EL (cell line): ENCODE measurements at regions not wholly inside any gene's neighbourhood (a gene's known extent, or its start where the extent isn't known, plus 50 kb on each side); places are given as distances from the start of the nearest gene placed in this dataset.
"Not testable (repeated sequence)": the region's sequence is repeated elsewhere in the genome, so short reads cannot be mapped to it uniquely, and the experiment has no call there.

ENCODE experiments used
- DNase-seq: peaks from one replicate; pipeline ENCODE4 v3.0.0-alpha.2; 2016

DNA sequence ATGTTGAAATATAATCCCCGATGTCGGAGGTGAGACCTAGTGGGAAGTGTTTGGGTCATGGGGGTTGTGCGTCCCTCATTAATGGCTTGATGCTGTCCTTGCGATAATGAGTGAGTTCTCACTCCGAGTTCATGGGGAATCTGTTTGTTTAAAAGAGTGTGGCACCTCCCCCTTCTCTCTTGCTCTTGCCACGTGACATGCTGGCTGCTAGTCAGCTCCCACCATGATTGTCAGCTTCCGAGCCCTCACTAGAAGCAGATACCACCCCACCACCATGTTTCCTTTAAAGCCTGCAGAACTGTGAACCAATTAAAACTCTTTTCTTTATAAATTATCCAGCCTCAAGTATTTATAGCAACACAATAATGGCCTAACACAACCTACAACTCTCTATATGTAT, 166.3 kb upstream of the MBNL1 start:
- no peak for DNase-seq

DNA sequence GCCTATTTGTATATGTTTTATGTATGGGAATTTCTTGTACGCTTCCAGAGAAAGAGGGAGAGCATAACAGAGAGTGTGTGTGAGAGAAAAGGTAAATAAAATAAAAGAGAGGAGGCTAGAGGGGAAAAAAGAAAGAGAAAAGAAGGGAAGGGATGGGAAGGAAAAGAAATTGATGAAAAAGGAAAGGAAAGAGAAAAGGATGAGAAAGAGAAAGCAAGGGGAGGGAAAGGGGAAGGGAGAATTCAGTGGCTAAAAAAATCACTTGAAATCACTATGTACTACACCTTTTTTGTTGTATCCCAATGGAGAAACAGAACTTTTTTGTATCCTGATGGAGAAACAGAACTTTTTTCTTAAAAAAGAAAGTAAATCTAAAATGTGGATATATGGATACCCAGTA, 165.5 kb upstream of the MBNL1 start:
- no peak for DNase-seq

DNA sequence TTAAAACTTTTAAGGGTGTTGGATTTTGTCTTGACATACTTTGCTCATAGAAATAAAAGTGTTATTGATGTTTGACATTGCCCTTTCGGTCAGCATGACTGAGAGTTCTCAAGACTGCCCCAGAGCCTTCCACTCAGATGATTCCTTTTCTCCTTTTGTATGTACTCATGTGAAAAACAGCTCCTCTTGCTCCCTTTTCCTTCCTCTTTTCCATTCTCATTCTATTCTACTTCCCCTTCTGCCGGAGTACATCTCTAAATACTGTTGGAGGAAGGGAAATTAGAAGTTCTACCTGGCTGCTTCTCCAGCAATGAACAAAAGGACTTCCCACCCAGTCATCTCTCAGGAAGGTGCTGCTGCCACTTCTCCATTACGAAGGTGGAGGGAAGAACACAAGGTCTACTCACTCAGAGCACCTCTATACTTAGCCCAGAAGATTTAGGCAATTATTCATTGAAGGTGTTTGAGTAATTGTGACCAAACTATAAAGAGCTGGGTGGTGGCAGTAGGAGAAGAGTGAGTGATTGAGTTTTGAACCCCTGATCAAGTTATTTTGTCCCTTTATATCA, 163.8 kb upstream of the MBNL1 start:
- no peak for DNase-seq

DNA sequence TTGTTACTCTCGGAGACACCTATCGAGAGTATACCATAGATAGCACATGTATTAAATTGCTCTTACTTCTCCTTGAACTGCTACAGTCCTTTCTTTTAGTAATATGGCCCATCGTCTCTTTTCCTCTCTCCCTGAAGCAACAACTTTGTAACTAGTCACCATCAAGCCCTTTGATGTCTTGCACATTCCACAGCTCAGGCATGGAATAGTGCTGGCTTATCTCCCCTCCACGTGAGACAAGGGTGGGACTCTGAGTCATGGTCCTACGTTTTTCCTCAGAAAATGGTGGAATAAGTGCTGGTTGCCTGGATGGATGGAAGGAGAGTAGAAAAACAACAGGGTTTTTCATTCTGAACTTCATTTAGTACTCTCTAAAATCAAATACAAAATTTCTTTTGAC, 163.3 kb upstream of the MBNL1 start:
- DNase-seq = no peak

DNA sequence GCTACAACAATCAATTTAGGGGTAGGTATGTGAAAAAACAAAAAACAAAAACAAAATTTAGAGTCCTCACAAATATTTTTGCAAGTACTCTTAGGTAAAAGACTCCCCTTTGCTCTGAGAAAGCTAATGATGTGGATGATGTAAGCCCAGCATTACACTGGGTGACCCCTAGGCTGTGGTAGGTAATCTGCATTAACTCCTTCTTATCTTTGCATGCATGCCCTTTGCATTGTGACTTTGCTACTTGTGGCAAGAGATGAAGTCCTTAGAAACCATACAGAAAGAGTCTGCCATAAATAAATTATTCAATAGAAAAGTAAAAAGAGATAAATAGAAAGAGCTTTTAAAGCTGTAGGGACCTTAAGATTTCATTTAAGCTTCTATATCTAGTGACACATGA, 159.7 kb upstream of the MBNL1 start:
- DNase-seq = no peak

DNA sequence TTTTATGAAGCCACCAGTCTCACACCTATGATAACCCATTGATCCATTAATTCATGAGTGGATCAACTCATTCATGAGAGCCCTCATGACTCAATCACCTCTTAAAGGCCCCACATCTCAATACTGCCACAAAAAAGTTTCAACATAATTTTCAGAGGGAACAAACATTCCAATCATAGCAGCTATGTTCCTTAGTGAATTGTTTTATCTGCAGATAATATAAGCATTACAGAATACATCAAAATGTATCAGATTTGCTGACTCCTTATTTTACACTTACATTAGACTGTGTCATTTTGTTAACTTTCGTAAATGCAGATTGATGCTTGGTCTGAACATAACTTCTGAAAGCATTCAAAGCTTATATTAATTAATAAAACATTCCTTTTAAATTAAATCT, 155.3 kb upstream of the MBNL1 start:
- peak; percentile 31 for DNase-seq

DNA sequence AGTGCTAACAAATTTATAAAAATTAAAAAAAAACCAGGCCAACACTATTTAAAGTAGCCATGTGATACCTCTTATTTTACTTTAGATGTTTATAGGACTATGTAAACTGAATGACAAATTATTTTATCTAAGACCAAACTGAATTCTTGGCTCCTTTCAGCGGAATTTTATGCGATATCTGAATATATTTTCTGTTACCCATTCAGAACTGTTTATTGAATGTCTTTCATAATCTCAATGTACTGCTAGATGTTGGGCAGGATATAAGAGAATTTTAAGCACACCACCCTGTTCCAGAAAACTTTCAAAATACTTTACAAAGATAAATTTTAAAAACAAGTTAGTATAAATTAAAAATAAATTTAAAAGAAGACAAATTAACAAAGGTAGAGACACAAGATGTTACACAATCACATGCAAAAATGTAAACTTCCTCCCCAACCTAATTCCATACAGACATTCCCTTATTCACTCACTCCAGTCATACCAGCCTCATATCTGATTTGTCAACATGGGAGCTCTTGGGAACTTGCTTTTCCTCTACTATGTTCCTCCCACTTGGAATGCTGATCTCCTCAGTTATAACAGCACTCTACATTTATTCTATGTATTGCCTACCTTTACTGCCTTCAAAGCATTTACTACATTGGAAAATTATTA, 154.6 kb upstream of the MBNL1 start:
- DNase-seq = no peak

DNA sequence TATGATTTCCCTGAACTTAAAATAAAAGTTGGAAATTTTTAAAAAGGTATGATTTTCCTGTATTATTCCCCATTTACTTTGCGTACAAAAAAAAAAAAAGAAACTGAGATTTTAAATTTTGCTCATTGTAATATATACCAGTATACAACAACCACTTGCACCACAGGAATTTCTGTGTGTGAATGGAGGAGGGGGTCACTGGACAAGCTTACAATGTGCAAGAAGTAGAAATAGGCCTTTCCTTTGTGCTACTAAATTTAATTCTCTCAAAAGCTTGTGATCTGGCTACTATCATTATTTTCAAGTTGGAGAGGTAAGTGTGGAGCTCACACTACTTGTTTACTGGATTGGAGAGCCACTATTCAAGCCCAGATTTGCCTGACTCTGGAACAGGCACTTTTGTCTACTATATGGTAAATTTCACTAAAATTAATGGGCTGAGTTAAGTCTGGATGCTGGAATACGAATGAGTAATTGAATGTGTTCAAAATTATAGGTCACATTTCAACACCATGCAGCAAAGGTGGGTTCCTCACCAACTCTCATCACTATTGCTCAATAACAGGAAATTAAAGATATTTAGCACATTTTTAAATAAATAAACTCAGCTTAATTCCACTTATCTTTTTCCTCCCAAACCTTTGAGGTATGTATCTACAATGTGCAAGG, 148.0 kb upstream of the MBNL1 start:
- DNase-seq = no peak

DNA sequence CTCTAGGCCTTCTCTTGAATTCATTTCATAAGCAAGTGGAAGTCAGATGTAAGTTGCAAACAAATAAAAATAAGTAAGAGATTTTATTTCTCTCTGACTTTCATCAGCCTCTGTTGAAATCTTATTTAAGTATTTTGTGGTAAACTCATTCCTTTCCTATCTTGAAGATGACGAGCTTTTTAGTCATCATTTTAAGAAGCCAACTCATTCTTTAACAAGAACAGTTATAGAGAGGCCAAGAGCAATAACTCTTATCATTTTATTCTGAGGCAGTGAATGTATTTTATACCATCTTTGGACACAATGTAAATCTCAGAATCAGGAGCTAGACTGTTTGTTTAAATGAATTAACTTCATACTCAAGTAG, 147.5 kb upstream of the MBNL1 start:
- DNase-seq = peak; percentile 84

DNA sequence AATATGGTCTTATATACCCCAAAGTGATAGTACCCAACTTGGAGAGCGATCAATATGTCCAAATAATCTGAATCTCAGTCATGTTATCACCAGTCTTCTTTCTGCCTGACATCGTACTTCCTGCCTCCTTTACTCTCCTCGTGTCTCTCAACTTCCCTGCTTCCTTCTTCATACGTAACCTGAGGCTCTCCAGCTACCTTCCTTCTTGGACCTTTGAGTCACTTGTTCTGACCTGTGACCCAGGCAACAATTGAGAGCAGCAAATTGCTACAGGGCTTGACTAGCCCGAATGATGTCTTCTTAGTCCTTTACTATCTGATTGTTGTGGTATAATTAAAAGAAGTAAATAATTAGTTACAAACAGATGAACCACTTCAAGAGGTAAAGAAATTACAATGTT, 145.9 kb upstream of the MBNL1 start:
- no peak for DNase-seq

DNA sequence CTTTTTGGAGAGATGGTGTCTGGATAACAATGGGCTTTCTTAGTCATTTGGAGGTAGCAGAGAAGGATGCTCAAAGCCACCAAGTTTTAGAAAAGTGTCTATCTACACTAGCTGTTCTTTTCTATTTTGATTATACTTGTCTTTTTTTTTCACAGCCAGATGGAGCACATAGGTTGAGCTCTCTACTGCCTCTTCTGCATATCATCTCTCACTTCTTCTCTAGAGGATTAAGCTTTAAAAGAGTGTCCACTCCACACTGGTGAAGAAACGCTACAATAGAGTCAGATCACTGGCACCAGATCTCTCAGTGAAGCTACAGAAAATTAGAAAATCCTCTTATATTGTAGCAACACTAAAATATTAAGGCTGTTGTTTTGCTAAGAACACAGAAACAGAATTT, 145.3 kb upstream of the MBNL1 start:
- DNase-seq = no peak

DNA sequence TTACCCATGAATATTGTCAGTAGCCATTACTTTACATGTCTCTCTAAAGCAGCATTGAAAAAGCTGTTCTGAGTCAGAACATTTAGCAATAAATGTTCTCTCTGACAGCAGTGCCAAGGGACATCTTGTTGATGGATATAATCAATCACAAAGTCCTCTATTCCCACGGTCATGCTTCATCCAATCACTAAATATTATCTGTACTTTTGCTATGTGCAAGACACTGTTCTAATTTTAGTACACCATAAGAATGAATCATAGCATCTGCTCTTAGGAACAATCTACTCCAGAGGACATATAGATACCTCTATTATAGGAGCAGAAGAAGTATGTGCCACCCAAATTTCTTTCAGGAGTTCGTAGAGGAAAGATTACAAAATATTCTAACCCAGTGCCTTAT, 142.5 kb upstream of the MBNL1 start:
- DNase-seq = peak; percentile 12

DNA sequence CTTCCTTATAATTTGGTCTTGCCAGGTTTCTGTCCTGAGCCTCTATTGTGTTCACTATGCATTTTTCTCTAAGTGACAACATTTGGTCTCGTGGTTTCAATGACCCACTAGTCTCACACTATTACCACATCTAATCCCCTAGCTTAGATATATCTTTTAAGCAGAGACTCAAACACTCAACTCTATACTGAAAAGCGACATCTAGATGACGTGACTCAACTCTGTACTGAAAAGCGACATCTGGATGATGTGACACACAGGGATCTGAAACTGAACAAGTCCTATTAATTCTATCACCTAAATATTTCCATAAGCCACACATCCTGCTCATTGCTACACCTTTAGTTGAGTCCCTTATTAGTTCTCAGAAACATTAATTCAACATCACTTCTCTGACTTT, 141.7 kb upstream of the MBNL1 start:
- no peak for DNase-seq

DNA sequence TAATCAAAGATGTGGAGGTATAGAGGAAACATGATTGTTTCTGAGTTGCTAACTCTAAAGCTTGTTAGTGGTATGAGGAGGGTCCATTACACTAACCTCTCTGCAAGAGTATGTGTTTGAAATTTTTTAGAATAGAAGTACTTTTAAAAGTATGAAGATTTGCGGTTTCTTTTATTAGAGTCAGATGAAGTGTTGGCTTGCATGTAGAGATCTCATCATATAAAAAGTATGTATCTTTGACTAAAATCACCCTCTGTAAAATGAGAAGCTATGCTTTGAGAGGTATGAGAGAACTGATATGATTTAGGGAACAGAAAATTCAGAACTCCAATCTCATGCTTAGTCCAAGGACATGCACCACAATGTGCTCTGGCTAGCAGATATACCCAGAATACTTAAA, 140.4 kb upstream of the MBNL1 start:
- peak; percentile 10 for DNase-seq

DNA sequence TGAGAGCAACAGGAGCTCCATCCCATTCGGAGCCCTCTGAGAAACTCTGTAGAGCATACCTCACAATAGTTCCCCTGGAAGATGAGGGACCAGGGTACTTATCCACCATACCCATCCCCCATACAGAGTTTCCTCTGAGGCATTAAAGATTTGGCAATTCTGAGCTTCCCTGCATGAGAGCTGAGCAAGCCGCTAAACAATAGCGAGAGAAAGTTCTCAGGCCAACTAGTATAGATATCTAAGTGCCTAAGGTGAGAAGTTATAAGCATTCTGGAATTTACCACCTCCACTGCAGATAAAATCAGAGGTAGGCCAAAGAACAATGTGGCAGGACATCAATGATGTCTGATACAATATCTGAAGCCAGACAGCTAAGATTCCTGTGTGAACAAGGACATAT, 129.1 kb upstream of the MBNL1 start:
- DNase-seq = no peak

DNA sequence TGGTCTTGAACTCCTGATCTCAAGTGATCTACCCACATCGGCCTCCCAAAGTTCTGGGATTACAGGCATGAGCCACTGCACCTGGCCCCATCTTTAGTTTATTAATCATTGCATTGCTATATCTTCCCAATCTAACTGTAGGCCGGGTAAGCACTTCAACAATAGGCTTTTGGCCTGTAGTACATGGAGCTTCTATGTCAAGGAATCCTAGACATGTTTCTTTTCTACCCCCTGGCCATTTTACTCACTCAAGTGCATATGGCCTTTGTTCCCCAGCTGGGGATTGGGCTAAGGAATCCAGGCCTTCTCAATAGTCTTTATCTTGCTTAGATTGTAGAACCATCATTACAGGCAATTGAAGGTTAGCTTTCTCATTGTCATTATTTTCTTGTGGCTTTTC, 122.3 kb upstream of the MBNL1 start:
- no peak for DNase-seq

DNA sequence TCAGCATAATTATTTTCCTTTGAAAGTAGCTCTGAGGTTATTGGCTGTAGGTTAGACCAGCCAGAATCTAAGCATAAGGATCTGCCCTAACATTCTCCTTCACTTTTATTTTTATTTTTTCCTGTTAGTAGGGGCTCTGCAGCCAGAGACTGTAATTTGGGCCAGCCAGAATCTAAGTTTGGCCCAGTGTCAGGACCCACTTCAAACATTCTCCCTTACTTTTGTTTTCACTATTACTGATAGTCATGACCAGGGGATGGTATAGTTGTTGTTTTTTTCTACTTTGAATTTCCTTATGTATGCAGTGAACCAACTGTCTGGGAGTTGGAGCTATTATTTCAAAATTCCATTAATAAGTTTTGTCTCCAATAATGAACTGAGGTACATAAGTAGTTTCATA, 121.0 kb upstream of the MBNL1 start:
- DNase-seq = no peak

DNA sequence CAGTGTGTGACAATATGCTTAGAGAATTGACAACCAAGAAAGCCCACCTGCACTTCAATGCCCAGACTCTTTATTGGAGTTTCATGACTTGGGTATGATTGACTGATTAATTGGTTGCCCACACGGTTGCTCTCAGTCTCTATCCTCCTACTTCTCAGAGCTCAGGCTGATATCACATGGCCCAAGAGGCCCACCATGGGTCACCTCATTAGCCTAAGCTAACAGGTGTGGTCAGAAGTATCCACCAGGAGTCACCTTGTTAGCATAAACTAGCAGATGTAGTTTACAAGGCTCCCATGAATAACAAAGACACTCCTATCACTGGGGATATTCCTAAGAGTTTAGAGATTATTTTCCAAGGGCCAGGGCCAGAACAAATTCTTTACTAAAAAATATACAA, 120.2 kb upstream of the MBNL1 start:
- no peak for DNase-seq

DNA sequence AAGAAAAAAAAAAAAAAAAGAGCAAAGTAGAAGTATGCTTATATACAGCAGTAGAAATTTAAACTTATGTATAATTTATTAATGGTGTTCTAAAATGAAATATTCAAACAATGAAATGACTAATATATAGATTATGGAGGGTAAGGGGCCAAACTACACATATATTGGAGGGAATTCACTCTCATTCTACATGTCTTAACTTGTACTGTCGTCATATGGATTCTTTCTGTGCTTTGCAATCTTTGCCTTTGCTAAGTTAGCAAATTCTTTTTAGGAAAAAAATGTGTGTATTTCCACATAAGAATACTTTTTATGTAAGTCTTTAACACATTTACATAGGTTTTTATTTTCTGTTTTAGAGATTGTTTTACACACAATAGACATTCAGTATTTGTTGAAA, 118.9 kb upstream of the MBNL1 start:
- DNase-seq = no peak

DNA sequence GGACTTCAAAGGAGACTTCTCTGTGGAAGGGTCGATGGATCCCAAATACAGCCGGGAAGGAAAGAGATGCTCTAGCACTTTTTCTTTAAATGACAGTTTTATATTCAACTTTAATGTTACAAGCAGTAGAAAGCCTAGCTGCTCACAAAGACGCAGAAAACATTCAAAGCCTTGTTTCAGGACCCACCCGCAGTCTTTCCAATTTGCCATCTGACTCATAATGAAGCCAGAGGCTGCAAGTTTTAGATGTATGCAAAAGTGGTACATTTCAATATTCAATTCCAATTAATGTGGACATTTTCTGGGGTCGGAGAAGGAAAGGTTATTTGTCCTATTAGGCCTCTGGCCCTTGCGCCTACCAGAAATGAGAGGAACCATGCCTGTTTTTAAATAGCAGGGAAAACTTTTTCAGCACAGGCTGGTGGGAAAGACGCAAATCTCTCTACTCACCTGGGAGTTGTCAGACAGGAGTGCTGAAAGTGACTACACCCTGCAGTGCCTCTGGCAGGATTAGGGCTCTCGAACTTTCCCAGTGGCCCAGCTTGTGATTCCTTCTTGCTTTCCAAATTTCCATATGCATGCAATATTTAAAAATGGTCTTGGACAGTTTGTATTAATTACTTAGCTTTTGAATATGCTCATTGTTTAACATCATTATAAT, 117.4 kb upstream of the MBNL1 start:
- DNase-seq = no peak

DNA sequence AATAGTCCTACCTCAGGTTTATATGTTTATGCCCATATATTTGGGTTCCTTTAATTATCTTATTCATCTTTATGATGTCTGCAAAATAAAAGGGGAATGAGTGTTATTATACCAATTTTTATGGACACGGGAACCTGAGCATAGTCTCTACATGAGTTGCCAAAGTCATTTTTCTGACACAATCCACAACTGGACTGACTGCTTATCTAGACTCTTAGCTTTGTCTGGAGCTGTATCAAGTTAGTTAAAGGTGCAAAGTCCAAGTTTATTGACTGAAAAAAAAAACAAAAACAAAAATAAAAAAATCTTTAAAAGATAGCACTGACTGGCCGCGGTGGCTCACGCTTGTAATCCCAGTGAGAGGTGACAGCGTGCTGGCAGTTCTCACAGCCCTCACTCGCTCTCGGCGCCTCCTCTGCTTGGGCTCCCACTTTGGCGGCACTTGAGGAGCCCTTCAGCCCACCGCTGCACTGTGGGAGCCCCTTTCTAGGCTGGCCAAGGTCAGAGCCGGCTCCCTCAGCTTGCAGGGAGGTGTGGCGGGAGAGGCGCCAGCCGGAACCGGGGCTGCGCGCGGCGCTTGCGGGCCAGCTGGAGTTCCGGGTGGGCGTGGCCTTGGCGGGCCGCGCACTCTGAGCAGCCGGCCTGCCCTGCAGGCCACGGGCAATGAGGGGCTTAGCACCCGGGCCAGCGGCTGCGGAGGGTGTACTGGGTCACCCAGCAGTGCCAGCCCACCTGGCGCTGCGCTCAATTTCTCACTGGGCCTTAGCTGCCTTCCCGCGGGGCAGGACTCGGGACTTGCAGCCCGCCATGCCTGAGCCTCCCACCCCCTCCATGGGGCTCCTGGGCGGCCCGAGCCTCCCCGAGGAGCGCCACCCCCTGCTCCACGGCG, 116.6 kb upstream of the MBNL1 start:
- DNase-seq = not testable (repeated sequence)

DNA sequence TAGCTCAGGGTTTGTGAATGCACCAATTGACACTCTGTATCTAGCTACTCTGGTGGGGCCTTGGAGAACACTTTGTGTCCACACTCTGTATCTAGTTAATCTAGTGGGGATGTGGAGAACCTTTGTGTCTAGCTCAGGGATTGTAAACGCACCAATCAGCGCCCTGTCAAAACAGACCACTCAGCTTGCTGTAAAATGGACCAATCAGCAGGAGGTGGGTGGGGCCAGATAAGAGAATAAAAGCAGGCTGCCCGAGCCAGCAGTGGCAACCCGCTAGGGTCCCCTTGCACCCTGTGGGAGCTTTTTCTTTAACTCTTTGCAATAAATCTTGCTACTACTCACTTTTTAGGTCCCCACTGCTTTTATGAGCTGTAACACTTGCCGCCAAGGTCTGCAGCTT, 115.6 kb upstream of the MBNL1 start:
- DNase-seq = not testable (repeated sequence)
